GM03348 (cell line): ENCODE measurements at regions not wholly inside any gene's neighbourhood (a gene's known extent, or its start where the extent isn't known, plus 50 kb on each side); places are given as distances from the start of the nearest gene placed in this dataset.
"Not testable (repeated sequence)": the region's sequence is repeated elsewhere in the genome, so short reads cannot be mapped to it uniquely, and the experiment has no call there.

ENCODE experiments used
- DNase-seq: peaks from one replicate; pipeline ENCODE4 v3.0.0; 2012; ENCODE audit warnings: low spot score

DNA sequence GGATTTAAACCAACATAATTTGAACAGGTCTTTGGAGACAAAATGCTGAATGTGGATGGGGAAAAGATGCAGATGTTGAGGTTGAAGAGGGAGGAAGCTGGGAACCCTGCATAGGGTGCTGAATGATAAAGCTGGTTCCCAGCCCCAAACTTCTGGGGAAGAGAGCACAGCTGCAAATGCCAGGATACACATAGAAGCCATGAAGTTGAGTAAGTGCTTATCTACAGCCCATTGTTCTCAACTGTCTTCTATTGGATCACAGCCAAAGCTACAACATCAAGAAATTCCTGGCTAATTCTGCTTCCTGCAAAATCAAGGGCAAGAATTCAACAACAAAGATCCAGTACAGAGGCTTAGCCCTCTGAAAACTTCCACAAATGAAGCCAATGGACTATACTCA, 779.8 kb downstream of the PRIM2 start:
- DNase-seq = not testable (repeated sequence)

- no peak for DNase-seq
Observed at GRCh38 chr6:58113960-58114359, 796.5 kb downstream of the PRIM2 start.

- DNase-seq = not testable (repeated sequence)
Observed at GRCh38 chr6:58117162-58117561, 799.7 kb downstream of the PRIM2 start.

GRCh38 chr6:58121616-58122015, 804.2 kb downstream of the PRIM2 start:
- DNase-seq = not testable (repeated sequence)

DNA sequence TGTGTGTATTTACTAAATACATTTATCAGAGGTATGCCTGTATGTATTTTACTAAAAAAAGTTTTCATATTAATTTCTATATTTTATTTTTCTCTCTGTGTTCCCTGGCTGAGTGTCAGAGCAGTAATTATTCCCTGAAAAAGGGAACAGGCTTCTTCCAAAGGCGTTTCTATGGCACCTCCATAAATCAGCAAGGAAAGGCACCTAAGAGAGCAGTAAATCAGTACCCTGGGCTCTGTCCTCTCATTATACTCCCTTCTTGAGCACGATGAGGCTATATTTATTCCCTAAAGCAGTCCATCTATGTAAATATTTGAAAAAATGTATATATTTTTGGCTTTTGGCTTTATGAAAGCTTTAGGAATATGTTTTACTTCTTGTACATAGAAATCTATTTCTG, 806.3 kb downstream of the PRIM2 start:
- DNase-seq = not testable (repeated sequence)

- DNase-seq = not testable (repeated sequence)
Observed at GRCh38 chr6:58128549-58128948, 811.1 kb downstream of the PRIM2 start.

DNA sequence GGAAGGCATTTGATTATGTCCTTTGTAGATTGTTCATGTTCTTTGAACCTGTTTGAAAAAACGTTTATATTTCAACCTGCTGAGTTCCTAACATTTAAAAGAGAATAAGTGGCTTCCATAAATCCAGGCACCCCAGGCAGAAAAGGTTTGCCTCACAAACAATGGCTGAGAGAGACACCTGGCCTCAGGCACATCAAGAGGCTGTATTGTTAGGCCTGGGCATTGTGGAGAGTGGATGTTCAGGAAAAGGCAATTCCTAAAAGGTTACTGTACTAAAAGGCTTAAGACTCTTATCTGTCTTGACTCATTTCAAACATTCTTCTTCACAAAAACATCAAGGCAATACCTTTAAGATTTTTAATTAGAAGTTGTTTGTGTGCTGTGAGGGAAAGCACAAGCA, 811.7 kb downstream of the PRIM2 start:
- DNase-seq = not testable (repeated sequence)

DNA sequence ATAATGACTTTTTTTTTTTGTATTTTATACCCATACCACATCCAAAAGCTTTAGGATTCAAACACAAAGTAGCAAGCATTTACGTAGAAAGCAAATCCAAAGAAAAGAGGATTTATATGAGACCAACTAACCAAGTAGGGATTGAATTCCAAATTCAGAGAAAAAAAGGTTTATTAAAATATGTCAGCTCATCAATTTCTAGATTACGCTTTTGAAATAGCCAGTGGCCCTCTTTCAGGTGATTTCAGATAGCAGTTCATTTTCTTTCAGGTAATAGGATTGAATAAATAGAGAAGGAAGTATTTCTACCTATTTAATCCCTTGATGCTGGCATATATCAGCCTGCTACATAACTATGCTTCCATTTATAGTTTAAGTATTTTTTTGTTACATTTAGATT, 822.3 kb downstream of the PRIM2 start:
- not testable (repeated sequence) for DNase-seq

- not testable (repeated sequence) for DNase-seq
Observed at GRCh38 chr6:58171025-58171424, 853.6 kb downstream of the PRIM2 start.

DNA sequence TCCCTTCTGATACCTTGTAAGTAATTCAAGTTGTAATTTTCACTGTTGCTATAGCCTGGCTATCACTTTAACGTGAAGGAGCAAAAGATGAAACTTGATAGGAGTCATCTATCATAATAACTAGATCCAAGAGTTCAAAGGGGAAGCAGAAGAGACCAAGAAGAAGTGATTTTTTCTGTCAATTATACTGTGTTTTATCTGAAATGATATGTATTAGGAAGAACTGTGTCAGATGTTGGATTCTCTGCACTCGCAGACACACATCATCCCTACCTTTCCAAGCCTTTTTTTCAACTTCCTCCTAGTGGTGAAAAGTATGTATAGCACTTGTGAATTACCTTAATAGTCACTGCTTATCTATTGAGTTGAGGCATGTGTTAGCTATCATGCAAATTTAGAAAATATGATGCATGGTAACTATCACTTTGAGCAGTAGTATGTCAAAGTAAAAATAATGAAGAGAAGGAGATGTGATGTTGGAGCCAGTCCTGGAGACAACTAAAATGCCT, 864.2 kb downstream of the PRIM2 start:
- DNase-seq = not testable (repeated sequence)

DNA sequence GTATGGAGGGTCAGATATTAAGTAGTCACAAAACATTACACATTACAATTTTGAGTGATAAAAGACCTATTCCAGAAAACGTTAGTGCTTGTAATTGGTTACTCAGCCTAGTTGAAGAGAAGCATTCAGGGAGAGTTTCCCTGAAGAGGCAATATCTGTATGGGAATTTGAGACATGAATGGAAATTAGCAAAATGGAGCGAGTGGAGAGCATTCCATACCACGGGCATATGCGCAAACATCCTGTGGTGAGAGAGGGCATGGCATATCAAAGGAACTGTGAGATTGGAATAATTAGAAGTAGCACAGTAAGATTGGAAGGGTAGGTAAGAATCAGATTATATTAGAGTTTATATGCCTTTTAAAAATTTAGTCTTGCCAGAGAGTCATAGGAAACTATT, 867.9 kb downstream of the PRIM2 start:
- not testable (repeated sequence) for DNase-seq

GRCh38 chr6:58193209-58193608, 875.8 kb downstream of the PRIM2 start:
- peak; percentile 2 for DNase-seq

DNA sequence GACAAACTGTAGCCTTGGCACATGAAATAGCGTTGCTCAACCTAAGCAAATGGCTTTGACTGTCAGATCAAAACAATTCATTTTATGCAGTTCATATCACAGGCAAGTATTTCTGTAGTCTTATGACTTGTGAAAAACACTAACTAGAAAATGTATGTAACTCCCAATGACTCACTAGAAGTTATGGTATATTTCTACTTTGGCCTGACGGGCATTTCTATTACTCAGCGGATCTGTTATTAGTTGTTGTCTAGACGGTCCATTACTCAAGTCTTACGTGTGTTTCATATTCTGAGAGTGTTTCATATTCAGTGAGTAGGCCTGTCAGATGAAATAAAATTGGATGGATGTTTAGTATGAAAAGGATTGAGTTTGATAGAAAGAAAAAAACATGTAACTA, 880.9 kb downstream of the PRIM2 start:
- peak; percentile 0 for DNase-seq

GRCh38 chr6:58237124-58237523, 919.7 kb downstream of the PRIM2 start:
- DNase-seq = not testable (repeated sequence)

DNA sequence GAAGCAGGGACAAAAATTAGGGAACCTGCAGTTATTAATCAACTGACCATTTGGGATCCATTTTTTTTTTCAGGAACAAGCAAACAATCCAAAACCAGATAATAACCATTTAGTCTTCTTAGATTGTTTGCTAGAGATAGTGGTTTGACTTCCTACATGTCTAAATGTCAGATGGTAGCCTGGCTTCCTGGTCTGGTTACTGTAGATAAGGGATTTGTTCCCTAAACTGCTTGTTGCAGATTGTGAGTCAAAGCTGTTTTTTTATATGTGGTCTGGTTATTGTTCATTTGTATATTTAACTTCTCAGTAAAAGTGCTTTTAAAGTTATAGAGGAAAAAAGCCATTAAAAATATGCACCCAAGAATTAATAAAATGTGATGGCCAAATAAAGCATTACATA, 921.0 kb downstream of the PRIM2 start:
- DNase-seq = not testable (repeated sequence)

DNA sequence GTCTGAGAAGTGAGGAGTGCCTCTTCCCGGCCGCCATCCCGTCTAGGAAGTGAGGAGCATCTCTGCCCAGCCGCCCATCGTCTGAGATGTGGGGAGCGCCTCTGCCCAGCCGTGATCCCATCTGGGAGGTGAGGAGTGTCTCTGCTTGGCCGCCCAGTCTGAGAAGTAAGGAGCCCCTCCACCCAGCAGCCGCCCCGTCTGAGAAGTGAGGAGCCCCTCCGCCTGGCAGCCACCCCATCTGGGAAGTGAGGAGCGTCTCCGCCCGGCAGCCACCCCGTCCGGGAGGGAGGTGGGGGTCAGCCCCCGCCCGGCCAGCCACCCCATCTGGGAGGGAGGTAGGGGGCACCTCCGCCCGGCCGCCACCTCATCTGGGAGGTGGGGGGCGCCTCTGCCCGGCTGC, 940.2 kb downstream of the PRIM2 start:
- DNase-seq = not testable (repeated sequence)

DNA sequence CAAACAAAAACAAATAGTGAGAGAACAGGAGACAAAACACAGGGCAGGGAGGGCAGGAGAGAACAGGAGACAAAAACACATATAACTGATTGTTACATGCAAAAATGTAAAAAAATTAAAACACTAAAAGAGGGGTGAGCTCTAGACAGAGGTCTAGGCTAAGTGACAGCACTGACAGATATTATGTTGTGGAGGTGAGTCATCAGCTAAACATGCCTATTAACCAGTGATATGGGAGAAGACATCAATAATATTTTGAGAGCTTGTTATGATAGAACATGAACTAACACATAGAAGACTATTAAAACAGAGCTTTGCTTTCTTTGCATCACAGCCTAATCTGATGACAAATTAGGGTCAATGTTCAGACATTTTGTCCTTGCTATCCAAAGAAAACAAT, 972.7 kb downstream of the PRIM2 start:
- DNase-seq = no peak

DNA sequence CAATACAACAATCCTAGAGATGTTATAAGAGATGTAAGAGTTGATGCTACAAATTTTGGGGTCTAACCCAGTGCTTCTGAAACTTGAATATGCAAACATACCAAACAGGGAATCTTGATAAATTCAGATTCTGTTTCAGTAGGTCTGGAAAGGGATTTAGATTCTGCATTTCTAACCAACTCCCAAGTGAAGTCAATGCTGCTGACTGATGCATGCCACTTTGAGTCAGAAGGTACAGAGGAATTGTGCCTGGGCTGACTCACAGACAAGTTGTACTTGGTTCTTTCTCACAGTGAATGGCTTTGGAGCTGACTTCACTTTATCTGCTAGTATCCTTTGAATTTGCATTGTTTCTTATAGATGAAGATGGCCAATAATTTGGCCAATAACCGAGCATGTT, 973.9 kb downstream of the PRIM2 start:
- DNase-seq = not testable (repeated sequence)

- not testable (repeated sequence) for DNase-seq
Observed at GRCh38 chr6:58307901-58308300, 990.5 kb downstream of the PRIM2 start.

- not testable (repeated sequence) for DNase-seq
Observed at GRCh38 chr6:58332108-58332507, 1014.7 kb downstream of the PRIM2 start.

DNA sequence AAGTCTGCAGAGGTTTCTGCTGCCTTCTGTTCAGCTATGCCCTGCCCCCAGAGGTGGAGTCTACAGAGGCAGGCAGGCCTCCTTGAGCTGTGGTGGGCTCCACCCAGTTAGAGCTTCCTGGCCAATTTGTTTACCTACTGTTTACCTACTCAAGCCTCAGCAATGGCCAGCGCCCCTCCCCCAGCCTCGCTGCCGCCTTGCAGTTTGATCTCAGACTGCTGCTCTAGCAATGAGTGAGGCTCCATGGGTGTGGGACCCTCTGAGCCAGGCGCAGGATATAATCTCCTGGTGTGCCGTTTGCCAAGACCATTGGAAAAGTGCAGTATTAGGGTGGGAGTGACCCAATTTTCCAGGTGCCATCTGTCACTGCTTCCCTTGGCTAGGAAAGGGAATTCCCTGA, 1024.9 kb downstream of the PRIM2 start:
- DNase-seq = not testable (repeated sequence)

GRCh38 chr6:58347534-58347933, 1030.1 kb downstream of the PRIM2 start:
- DNase-seq = not testable (repeated sequence)

GRCh38 chr6:58351619-58352018, 1034.2 kb downstream of the PRIM2 start:
- DNase-seq = not testable (repeated sequence)

DNA sequence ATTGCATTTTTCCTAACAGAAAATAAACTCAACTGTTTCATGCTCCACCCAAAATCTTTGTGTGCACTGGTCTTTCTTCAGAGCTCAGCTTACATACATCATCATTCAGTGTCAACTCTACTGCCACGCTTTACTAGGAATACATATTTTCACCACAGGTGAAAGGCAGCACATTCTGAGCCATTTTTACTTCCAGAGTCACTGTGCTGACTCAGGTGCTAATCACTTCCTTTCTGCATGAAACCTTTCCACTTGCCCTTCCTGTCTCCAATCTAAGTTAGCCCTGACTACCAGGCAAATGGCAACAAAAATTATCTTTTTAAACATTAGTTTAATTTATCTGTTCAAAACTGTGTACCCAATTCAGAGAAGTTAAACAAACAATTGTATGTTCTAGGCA, 1041.0 kb downstream of the PRIM2 start:
- DNase-seq = not testable (repeated sequence)

DNA sequence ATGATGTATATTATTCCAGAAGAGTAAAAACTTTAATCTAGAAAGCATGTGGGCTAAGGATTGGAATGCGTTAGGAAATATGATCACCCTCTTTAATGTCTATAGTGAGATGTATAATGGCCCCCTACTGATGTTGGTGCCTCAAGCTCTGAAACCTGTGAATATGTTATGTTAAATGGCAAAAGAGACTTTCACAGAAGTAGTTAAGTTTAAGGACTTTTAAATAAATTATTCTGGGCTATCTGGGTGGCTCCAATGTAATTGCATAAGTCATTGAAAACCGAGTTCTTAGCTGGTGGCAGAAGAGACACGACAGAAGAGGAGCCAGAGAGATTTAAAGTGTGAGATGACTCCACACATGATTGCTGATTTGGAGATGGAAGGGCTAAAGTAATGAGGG, 1048.4 kb downstream of the PRIM2 start:
- DNase-seq = not testable (repeated sequence)
